ENCODE measurements at regions not wholly inside any gene's neighbourhood (a gene's known extent, or its start where the extent isn't known, plus 50 kb on each side); places are given as distances from the start of the nearest gene placed in this dataset.
A peak's percentile ranks its signal among the peaks of the same experiment; 100 is the strongest.

- DNase-seq (ENCODE audit: insufficient read length, low spot score) (no peak), FAIRE-seq (no peak)
- no peak for TF ChIP-seq POLR2A (IDR thresholded peaks at IDR 0.05; ENCODE audit: low read depth, low read length)
These were observed 80.9 kb upstream of the COL5A1 start for GRCh38 chr9:134560654-134561053.

- FAIRE-seq (no peak), DNase-seq (ENCODE audit: insufficient read length, low spot score) (no peak)
- TF ChIP-seq POLR2A (IDR thresholded peaks at IDR 0.05; ENCODE audit: low read depth, low read length), result no peak
These were observed 80.0 kb upstream of the COL5A1 start for GRCh38 chr9:134561427-134562145.

GRCh38 chr9:134562146-134562849 lies 79.3 kb upstream of the COL5A1 start:
- no peak for DNase-seq (ENCODE audit: insufficient read length, low spot score)
- TF ChIP-seq POLR2A (IDR thresholded peaks at IDR 0.05; ENCODE audit: low read depth, low read length), result no peak
- FAIRE-seq, result no peak

- no peak for TF ChIP-seq POLR2A (IDR thresholded peaks at IDR 0.05; ENCODE audit: low read depth, low read length)
- FAIRE-seq (no peak), DNase-seq (ENCODE audit: insufficient read length, low spot score) (no peak)
These were observed 78.2 kb upstream of the COL5A1 start for GRCh38 chr9:134563397-134563796.

GRCh38 chr9:134564431-134565170 lies 77.0 kb upstream of the COL5A1 start:
- DNase-seq (ENCODE audit: insufficient read length, low spot score) (peak; percentile 86), FAIRE-seq (peak; percentile 99)
- TF ChIP-seq POLR2A (IDR thresholded peaks at IDR 0.05; ENCODE audit: low read depth, low read length), result no peak

GRCh38 chr9:134565316-134565915 lies 76.2 kb upstream of the COL5A1 start:
- TF ChIP-seq POLR2A (IDR thresholded peaks at IDR 0.05; ENCODE audit: low read depth, low read length), result no peak
- FAIRE-seq (no peak), DNase-seq (ENCODE audit: insufficient read length, low spot score) (no peak)

GRCh38 chr9:134566196-134566847 lies 75.3 kb upstream of the COL5A1 start:
- no peak for TF ChIP-seq POLR2A (IDR thresholded peaks at IDR 0.05; ENCODE audit: low read depth, low read length)
- FAIRE-seq, result no peak
- no peak for DNase-seq (ENCODE audit: insufficient read length, low spot score)

GRCh38 chr9:134566936-134567335 lies 74.7 kb upstream of the COL5A1 start:
- DNase-seq (ENCODE audit: insufficient read length, low spot score), result no peak
- TF ChIP-seq POLR2A (IDR thresholded peaks at IDR 0.05; ENCODE audit: low read depth, low read length), result no peak
- no peak for FAIRE-seq

GRCh38 chr9:134568116-134568515 lies 73.5 kb upstream of the COL5A1 start:
- DNase-seq (ENCODE audit: insufficient read length, low spot score) (no peak), FAIRE-seq (no peak)
- no peak for TF ChIP-seq POLR2A (IDR thresholded peaks at IDR 0.05; ENCODE audit: low read depth, low read length)

GRCh38 chr9:134568811-134569210 lies 72.8 kb upstream of the COL5A1 start:
- no peak for TF ChIP-seq POLR2A (IDR thresholded peaks at IDR 0.05; ENCODE audit: low read depth, low read length)
- FAIRE-seq (no peak), DNase-seq (ENCODE audit: insufficient read length, low spot score) (no peak)

GRCh38 chr9:134569626-134570025 lies 72.0 kb upstream of the COL5A1 start:
- DNase-seq (ENCODE audit: insufficient read length, low spot score) (no peak), FAIRE-seq (no peak)
- no peak for TF ChIP-seq POLR2A (IDR thresholded peaks at IDR 0.05; ENCODE audit: low read depth, low read length)

- FAIRE-seq (no peak), DNase-seq (ENCODE audit: insufficient read length, low spot score) (no peak)
- no peak for TF ChIP-seq POLR2A (IDR thresholded peaks at IDR 0.05; ENCODE audit: low read depth, low read length)
These were observed 71.4 kb upstream of the COL5A1 start for GRCh38 chr9:134570151-134570621.

GRCh38 chr9:134570711-134571325 lies 70.8 kb upstream of the COL5A1 start:
- TF ChIP-seq POLR2A (IDR thresholded peaks at IDR 0.05; ENCODE audit: low read depth, low read length), result no peak
- FAIRE-seq (no peak), DNase-seq (ENCODE audit: insufficient read length, low spot score) (no peak)

All from H54 (cell line).